Sigmoid colon (tissue), 6 donors: ENCODE measurements at regions not wholly inside any gene's neighbourhood (a gene's known extent, or its start where the extent isn't known, plus 50 kb on each side); places are given as distances from the start of the nearest gene placed in this dataset.
"Not testable (repeated sequence)": the region's sequence is repeated elsewhere in the genome, so short reads cannot be mapped to it uniquely, and the experiment has no call there.

Source experiments
- DNase-seq: peaks from one replicate; pipeline ENCODE4 v3.0.0-alpha.2; 2019
- H3K27ac ChIP-seq, 4 donors: fragments of 200-600 bp; sonication (generic); one replicate each; pipeline ENCODE4 v1.5.1; 2016 to 2019; ENCODE audit warnings: mild to moderate bottlenecking in 1 of 4
- H3K27me3 ChIP-seq, 3 donors: fragments of 200-600 bp; sonication (generic); one replicate each; pipeline ENCODE4 v1.5.1; 2019; ENCODE audit warnings: mild to moderate bottlenecking in 1 of 3
- H3K36me3 ChIP-seq, 4 donors: fragments of 200-600 bp; sonication (generic); one replicate each; pipeline ENCODE4 v1.5.1; 2016 to 2019
- H3K4me1 ChIP-seq, 4 donors: fragments of 200-600 bp; sonication (generic); one replicate each; pipeline ENCODE4 v1.5.1; 2017 to 2019
- H3K4me3 ChIP-seq, 4 donors: fragments of 200-600 bp; sonication (generic); one replicate each; pipeline ENCODE4 v1.5.1; 2017 to 2019; ENCODE audit warnings: mild to moderate bottlenecking in 2 of 4, moderate library complexity in 1 of 4
- H3K9me3 ChIP-seq, 4 donors: fragments of 200-600 bp in 3 of 4; sonication (generic) in 3 of 4; one replicate each; pipeline versions ENCODE4 v1.5.1 to v1.6.1; 2013 to 2019
- EP300 ChIP-seq, 4 donors: sonication (generic); formaldehyde crosslinking; IDR thresholded peaks; one replicate each; pipeline ENCODE4 v1.6.1; 2017; ENCODE audit warnings: antibody characterized with exemption in 4 of 4
- POLR2A ChIP-seq, 2 donors: fragments of 450-650 bp; IDR thresholded peaks; one replicate each; pipeline ENCODE4 v1.6.1; 2016; ENCODE audit warnings: antibody characterized with exemption in 2 of 2, mild to moderate bottlenecking in 2 of 2, moderate library complexity in 2 of 2
- POLR2AphosphoS5 ChIP-seq, 4 donors: sonication (generic); formaldehyde crosslinking; IDR thresholded peaks; one replicate each; pipeline ENCODE4 v1.6.1; 2017; ENCODE audit warnings: antibody characterized with exemption in 4 of 4
- WGBS, 2 donors: extraction: QIAGEN DNeasy Blood & Tissue Kit; methylation state at CpG; one replicate each; pipeline ENCODE4 v1.1.7; 2013; 5-methylcytosine and 5-hydroxymethylcytosine counted together
- intact Hi-C: fragments of 100-400 bp; cut with DNase I; formaldehyde crosslinking; loops from one replicate; pipeline ENCODE4 v1.15.1; 2023
- TF ChIP-seq, protein P1 (sequence below), 4 experiments: fragments of 450-650 bp in 3 of 4; fragments of 200-600 bp in 1 of 4; IDR thresholded peaks; one replicate each; pipeline ENCODE4 v1.5.1; 2016 to 2019; ENCODE audit warnings: antibody characterized with exemption in 4 of 4, mild to moderate bottlenecking in 3 of 4, moderate library complexity in 2 of 4
- donor health status: healthy with polysubstance abuse.
- donor health status: healthy.

DNA sequence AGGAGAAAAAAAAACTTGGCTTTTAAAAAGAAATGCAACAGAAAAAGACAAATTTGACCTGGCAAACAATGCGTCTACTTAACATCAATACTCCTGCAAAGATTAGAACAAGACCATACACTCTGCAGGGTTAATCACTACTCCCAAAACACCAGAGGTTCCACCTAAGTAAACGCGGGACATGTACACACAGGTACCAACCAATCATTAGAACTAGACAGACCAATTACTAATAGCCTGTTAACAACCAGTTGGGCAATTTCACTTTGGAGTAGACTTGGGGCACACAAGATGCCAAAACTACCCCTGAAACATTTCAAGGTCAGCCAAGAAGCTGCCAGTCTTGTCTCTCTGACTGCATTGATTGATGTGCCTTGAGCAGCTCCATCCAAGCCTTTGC, 125.8 kb downstream of the RRAGC start:
- Histone ChIP-seq H3K27ac (no peak overlapping the region), H3K36me3 (no peaks in the 10 kb centered on the region), H3K4me3 (no peak overlapping the region), H3K27me3 (no peaks in the 10 kb centered on the region), H3K9me3 (no peaks in the 10 kb centered on the region), H3K4me1 (peaks cover 0 to 3% (median 2%) of the 10 kb centered on the region in 4 donors)
- 72 to 82% methylated on average over 3 of the region's 3 CpGs for WGBS, 2 donors
- TF ChIP-seq POLR2A (IDR thresholded peaks at IDR 0.05) (no peak), EP300 (IDR thresholded peaks at IDR 0.05) (no peak), POLR2AphosphoS5 (IDR thresholded peaks at IDR 0.05) (no peak)
- TF ChIP-seq, protein P1, sequence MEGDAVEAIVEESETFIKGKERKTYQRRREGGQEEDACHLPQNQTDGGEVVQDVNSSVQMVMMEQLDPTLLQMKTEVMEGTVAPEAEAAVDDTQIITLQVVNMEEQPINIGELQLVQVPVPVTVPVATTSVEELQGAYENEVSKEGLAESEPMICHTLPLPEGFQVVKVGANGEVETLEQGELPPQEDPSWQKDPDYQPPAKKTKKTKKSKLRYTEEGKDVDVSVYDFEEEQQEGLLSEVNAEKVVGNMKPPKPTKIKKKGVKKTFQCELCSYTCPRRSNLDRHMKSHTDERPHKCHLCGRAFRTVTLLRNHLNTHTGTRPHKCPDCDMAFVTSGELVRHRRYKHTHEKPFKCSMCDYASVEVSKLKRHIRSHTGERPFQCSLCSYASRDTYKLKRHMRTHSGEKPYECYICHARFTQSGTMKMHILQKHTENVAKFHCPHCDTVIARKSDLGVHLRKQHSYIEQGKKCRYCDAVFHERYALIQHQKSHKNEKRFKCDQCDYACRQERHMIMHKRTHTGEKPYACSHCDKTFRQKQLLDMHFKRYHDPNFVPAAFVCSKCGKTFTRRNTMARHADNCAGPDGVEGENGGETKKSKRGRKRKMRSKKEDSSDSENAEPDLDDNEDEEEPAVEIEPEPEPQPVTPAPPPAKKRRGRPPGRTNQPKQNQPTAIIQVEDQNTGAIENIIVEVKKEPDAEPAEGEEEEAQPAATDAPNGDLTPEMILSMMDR (IDR thresholded peaks at IDR 0.05), result no peak
- no peak for DNase-seq
- intact Hi-C loops, result no loop called here

- Histone ChIP-seq H3K4me1 (peaks cover 0 to 18% (median 15%) of the 10 kb centered on the region in 4 donors), H3K4me3 (no peak overlapping the region), H3K27me3 (no peaks in the 10 kb centered on the region), H3K27ac (no peak overlapping the region), H3K36me3 (no peaks in the 10 kb centered on the region), H3K9me3 (no peaks in the 10 kb centered on the region)
- intact Hi-C loops, result no loop called here
- WGBS, 2 donors, result 68 to 80% methylated on average over 6 of the region's 6 CpGs
- TF ChIP-seq POLR2A (IDR thresholded peaks at IDR 0.05) (no peak), EP300 (IDR thresholded peaks at IDR 0.05) (no peak), POLR2AphosphoS5 (IDR thresholded peaks at IDR 0.05) (no peak)
- TF ChIP-seq, protein P1 (IDR thresholded peaks at IDR 0.05), result no peak
- no peak for DNase-seq
Observed at GRCh38 chr1:38730511-38731397, 128.8 kb downstream of the RRAGC start.

DNA sequence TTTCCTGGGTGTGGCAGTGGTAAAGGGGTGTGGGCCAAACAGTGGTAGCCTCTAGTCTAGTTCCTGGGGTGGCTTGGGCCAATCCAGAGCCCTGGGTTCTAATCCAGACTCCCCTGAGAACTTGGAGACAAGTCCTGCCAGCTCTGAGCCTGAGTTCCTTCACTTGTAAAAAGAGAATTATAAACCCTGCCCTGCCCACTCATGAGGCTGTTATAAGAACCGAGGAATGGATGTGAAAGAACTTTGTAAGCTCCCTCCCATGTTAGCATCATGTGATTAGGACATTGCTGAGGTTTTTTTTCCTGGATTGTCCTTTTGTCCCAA, 131.0 kb downstream of the RRAGC start:
- 3 to 26% methylated on average over 1 of the region's 1 CpG for WGBS, 2 donors
- H3K4me3 ChIP-seq, result no peak overlapping the region
- no peaks in the 10 kb centered on the region for H3K36me3 ChIP-seq
- H3K27ac ChIP-seq, result peak overlapping the region in 1 of 4 donors; percentile 27
- no peaks in the 10 kb centered on the region for H3K27me3 ChIP-seq
- H3K4me1 ChIP-seq, result peaks cover 0 to 18% (median 15%) of the 10 kb centered on the region in 4 donors
- DNase-seq, result no peak
- H3K9me3 ChIP-seq, result no peaks in the 10 kb centered on the region
- no peak for TF ChIP-seq POLR2A (IDR thresholded peaks at IDR 0.05)
- TF ChIP-seq, protein P1 (IDR thresholded peaks at IDR 0.05), result no peak
- no peak for TF ChIP-seq POLR2AphosphoS5 (IDR thresholded peaks at IDR 0.05)
- TF ChIP-seq EP300 (IDR thresholded peaks at IDR 0.05), result no peak
- intact Hi-C loops, result no loop called here

- TF ChIP-seq EP300 (IDR thresholded peaks at IDR 0.05) (no peak), POLR2AphosphoS5 (IDR thresholded peaks at IDR 0.05) (no peak), POLR2A (IDR thresholded peaks at IDR 0.05) (no peak)
- TF ChIP-seq, protein P1 (IDR thresholded peaks at IDR 0.05), result no peak
- WGBS, 2 donors, result 12 to 28% methylated on average over 20 of the region's 20 CpGs
- intact Hi-C loops, result no loop called here
- H3K36me3 ChIP-seq, result no peaks in the 10 kb centered on the region
- no peak overlapping the region for H3K4me3 ChIP-seq
- DNase-seq, result peak; percentile 81
- peaks cover 0 to 4% (median 0%) of the 10 kb centered on the region in 3 donors for H3K27me3 ChIP-seq
- H3K4me1 ChIP-seq, result peaks cover 0 to 18% (median 15%) of the 10 kb centered on the region in 4 donors
- H3K9me3 ChIP-seq, result no peaks in the 10 kb centered on the region
- peak overlapping the region in 1 of 4 donors; percentile 27 for H3K27ac ChIP-seq
Observed at GRCh38 chr1:38727684-38728584, 131.6 kb downstream of the RRAGC start.

- H3K27ac ChIP-seq, result not testable (repeated sequence)
- WGBS, 2 donors, result 61 to 78% methylated on average over 8 of the region's 8 CpGs
Observed at GRCh38 chr1:38725321-38725961, 134.1 kb downstream of the RRAGC start.

More at GRCh38 chr1:38725321-38725961, 134.1 kb downstream of the RRAGC start:
- H3K9me3 ChIP-seq, intact Hi-C loops, DNase-seq, H3K36me3 ChIP-seq, H3K4me3 ChIP-seq: not testable (repeated sequence)
- Histone ChIP-seq H3K4me1 (peaks cover 0 to 18% (median 15%) of the 10 kb centered on the region in 4 donors), H3K27me3 (peaks cover 0 to 16% (median 0%) of the 10 kb centered on the region in 3 donors)
